Activated naive CD4-positive, alpha-beta T cell treated with anti-CD3 and anti-CD28 coated beads, Interleukin-2, amount 50 U/mL, for 72 hours (primary cell): ENCODE measurements at regions not wholly inside any gene's neighbourhood (a gene's known extent, or its start where the extent isn't known, plus 50 kb on each side); places are given as distances from the start of the nearest gene placed in this dataset.
"Not testable (repeated sequence)": the region's sequence is repeated elsewhere in the genome, so short reads cannot be mapped to it uniquely, and the experiment has no call there.

ENCODE experiments used
- ATAC-seq, 2 donors: fragments of 150-1000 bp; cut with Tn5 transposase; 2 replicates each; pipeline ENCODE4 v1.10.0; 2021; ENCODE audit warnings: mild to moderate bottlenecking in 2 of 2, moderate library complexity in 2 of 2
- DNase-seq, 2 donors: peaks; one replicate each; pipeline ENCODE4 v3.0.0; 2021 to 2022; ENCODE audit warnings: low spot score in 2 of 2
- H3K27ac Mint-ChIP-seq, 2 donors: one replicate each; pipeline ENCODE4 v1.8.0; 2022; ENCODE audit warnings: mild to moderate bottlenecking in 2 of 2, mixed read lengths in 2 of 2
- H3K36me3 Mint-ChIP-seq, 2 donors: one replicate each; pipeline ENCODE4 v1.8.0; 2022; ENCODE audit warnings: mixed read lengths in 2 of 2
- H3K9me3 Mint-ChIP-seq, 2 donors: one replicate each; pipeline ENCODE4 v1.8.0; 2022; ENCODE audit warnings: mixed read lengths in 2 of 2

DNA sequence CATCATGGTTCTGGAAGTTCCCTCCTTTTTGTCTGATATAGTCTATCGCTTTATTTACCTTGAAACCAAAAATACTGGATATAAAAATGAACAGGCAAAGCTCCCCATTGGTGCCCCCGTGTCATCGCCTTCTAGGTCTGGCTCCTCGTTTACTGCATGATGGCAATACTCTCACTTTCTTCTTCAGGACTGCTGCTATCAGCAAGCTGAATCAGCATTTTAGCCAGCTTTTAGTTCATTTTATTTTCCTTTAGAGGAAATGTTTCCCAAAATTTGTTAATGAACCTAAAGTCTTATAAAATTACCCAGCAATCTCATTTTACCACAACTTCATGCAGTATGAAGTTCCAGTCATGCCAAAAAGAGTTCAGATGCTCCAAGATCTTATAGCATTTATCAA, 80.5 kb downstream of the ZIC3 start:
- no peaks in the 10 kb centered on the region for H3K36me3 Mint-ChIP-seq
- H3K9me3 Mint-ChIP-seq = no peaks in the 10 kb centered on the region
- DNase-seq (no peak), ATAC-seq (no peak)
- H3K27ac Mint-ChIP-seq = no peak overlapping the region

DNA sequence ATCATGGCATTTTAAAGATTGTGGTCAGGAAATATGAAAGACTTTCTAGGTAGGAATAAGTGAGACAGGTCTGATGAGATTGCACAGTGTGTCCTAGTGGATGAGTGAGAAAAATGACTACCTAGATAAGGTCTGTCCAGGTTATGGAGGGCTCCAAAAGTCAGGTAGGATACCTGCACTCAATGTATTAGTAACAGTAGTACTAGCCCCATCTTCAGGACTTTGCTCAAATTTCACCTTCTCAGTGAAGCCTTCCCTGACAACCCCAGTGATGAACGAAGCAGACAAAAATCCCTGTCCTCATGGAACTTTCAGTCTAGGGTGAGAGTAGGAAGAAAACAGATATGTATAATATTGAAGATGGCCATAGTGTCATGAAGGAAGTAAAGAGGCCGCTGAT, 85.7 kb downstream of the ZIC3 start:
- no peaks in the 10 kb centered on the region for H3K36me3 Mint-ChIP-seq
- ATAC-seq (no peak), DNase-seq (no peak)
- no peaks in the 10 kb centered on the region for H3K9me3 Mint-ChIP-seq
- no peak overlapping the region for H3K27ac Mint-ChIP-seq

DNA sequence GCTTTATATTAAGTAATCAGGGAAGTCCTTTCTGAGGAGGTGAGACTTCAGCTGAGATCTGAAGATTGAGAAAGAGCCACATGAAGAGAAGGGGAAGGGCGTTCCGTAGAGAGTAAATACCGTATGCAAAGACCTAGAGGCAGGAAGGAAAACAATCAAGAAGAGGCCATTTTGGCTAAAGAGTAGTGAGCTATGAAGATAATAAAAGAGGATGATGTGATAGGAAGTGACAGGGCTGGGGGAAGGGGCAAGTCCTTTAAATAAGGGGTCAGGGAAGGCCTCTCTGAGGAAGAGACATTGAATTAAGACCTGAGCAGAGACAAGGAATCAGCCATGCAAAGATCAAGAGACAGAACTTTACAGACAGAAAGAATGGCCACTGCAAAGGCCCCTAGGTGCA, 86.2 kb downstream of the ZIC3 start:
- Mint-ChIP-seq H3K36me3 (no peaks in the 10 kb centered on the region), H3K9me3 (no peaks in the 10 kb centered on the region), H3K27ac (no peak overlapping the region)
- ATAC-seq = no peak
- DNase-seq = no peak

DNA sequence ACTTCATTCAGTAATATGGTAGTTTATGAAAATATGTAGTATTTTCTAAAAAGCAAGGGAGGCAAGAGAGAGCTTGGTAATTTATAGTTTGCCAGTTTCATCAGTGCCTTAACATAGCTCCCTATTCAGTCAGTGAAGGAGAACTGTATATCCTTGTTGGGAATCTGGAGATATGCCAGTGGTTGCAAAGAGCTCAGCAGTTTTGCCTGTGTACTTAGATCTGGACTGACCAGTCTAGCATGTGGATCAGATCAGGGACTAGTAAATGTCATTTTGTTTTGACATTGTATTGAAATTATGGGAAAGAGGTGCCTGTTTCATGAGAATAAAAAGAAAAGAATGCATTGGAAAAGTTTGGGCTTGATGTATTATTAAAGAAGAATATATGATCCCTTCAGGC, 88.6 kb downstream of the ZIC3 start:
- no peak for DNase-seq
- H3K27ac Mint-ChIP-seq = no peak overlapping the region
- H3K36me3 Mint-ChIP-seq = no peaks in the 10 kb centered on the region
- peaks cover 0 to 5% of the 10 kb centered on the region in 2 donors for H3K9me3 Mint-ChIP-seq
- ATAC-seq = no peak

DNA sequence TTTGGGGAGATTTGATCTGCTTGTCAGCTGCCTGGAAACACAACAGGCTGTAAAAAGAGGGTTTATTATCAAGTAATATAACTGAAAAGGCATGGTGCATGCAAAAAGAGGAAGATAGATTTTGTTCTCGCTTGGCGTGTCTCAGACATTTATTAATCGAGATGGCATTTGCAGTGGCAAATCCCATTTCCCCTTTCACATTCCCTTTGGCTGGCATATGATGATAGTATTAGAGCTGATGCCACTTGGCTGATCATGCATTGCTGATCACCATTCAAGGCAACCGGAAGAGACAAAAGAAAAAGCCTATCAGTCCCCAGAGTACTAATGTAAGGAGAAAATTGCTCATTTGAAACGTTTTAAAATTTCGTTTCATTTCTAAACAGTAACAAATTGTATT, 101.8 kb downstream of the ZIC3 start:
- no peak overlapping the region for H3K27ac Mint-ChIP-seq
- DNase-seq (no peak), ATAC-seq (no peak)
- peaks cover 0 to 3% of the 10 kb centered on the region in 2 donors for H3K9me3 Mint-ChIP-seq
- no peaks in the 10 kb centered on the region for H3K36me3 Mint-ChIP-seq

DNA sequence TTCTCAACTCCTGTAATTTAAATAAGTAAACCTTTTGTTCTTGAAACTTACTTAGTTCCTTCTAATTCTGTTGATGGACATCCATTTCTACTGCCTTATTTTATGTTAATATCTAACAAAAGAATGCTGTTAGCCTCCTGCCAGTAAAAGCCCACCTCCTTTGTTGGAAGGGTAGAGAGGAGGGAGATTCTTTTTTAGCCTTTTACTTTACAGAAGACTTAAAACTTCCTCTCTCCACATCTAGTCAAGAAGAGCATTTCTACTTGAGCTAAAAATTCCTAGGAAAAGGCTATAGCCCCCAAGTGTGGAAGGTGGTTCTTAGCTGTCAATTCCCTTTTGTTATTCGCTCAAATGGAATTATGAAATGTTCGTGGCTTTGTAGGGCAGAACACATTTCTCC, 118.7 kb downstream of the ZIC3 start:
- DNase-seq (no peak), ATAC-seq (no peak)
- H3K36me3 Mint-ChIP-seq = no peaks in the 10 kb centered on the region
- no peaks in the 10 kb centered on the region for H3K9me3 Mint-ChIP-seq
- H3K27ac Mint-ChIP-seq = no peak overlapping the region

DNA sequence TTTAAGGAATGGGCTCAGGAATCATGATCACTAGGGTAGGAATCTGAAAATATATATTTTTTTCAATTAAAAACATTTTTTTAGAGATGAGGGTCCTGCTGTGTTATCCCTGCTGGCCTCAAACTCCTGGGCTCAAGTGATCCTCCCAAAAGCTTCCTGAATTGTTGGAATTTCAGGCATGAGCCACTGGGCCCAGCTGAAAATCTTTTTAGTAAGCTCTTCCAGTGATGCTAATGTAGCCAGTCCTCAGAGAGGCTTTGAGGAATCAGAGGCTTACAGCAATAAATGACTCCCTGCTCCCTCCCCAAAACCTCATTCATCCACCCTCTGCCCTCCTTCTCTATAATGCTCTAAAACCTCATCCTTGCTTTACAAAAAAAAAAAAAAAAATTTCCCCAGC, 129.5 kb downstream of the ZIC3 start:
- Mint-ChIP-seq H3K27ac (no peak overlapping the region), H3K36me3 (no peaks in the 10 kb centered on the region), H3K9me3 (no peaks in the 10 kb centered on the region)
- DNase-seq (no peak), ATAC-seq (no peak)

DNA sequence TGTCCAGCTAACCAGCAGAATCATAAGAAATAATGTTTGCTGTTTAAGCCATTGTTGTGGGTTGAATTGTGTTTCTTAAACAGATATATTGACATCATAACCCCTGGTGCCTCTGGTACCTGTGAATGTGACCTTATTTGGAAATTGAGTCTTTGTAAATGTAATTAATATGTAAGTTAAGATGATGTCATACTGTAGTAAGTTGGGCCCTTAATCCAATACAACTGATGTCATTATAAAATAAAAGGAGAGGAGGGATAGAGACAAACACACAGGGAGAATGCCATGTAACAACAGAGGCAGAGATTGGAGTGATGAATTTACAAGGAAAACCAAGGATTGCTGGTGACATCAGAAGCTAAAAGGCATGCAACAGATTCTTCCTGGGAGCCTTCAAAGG, 141.4 kb downstream of the ZIC3 start:
- Mint-ChIP-seq H3K27ac (no peak overlapping the region), H3K9me3 (no peaks in the 10 kb centered on the region), H3K36me3 (no peaks in the 10 kb centered on the region)
- ATAC-seq (no peak), DNase-seq (no peak)

DNA sequence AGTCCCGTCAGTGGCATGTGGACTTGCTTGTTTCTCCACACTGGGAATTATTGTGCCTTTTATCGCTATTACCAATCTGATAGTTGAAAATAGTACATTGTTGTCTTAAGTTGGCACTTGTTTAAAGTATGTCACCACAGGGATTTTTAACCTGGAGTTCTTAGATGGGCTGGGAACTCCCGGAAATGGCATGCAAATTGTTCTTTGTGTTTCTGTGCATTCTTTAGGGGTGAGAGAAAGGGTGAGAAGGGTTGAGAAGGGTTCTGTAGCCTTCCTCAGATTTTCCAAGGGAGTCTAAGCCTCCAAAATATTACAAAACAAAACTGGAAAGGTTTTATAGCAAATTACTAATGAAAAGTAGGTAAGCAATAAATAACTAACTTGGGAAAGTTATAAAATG, 176.9 kb downstream of the ZIC3 start:
- peaks cover 0 to 3% of the 10 kb centered on the region in 2 donors for H3K9me3 Mint-ChIP-seq
- ATAC-seq (no peak), DNase-seq (no peak)
- H3K27ac Mint-ChIP-seq = no peak overlapping the region
- H3K36me3 Mint-ChIP-seq = no peaks in the 10 kb centered on the region

DNA sequence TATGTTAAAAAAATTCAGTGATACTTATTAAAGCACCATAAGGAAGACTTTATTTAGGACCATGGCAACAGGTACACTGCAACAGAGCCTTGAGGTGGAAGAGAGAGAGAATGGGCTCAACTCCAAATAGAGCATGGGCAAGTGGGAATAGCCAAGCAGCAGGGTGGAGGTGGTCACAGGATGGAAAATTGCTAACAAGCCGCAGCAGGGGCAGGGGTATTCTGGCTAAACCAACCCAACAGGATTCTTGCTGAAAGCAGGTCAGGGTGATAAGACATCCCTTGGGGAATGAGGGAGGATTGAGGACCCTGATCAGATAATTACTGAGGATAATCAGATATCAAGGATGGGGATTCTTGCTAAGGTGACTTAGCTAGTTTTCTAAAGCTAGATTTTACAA, 177.5 kb downstream of the ZIC3 start:
- Mint-ChIP-seq H3K27ac (no peak overlapping the region), H3K36me3 (no peaks in the 10 kb centered on the region), H3K9me3 (peaks cover 0 to 3% of the 10 kb centered on the region in 2 donors)
- no peak for ATAC-seq
- DNase-seq = no peak

DNA sequence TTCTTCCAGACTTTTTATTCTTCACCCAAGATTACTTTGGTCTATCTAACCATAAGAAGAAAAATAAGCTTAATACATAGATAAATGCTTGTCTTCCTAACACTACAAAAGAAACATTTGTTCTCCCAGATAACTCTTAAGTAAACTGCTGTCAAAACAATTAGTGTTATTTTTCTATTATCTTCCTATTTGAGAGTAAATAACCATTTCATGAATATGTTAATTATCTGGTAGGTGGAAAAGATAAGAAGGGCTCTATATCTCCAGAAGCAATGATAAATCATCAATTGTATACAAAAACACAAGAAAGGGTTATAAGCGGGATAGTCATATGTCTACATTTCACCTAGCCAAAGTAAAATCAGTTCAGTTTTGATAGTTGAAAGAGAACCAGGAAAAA, 180.4 kb downstream of the ZIC3 start:
- H3K36me3 Mint-ChIP-seq = no peaks in the 10 kb centered on the region
- no peak overlapping the region for H3K27ac Mint-ChIP-seq
- ATAC-seq = no peak
- no peak for DNase-seq
- no peaks in the 10 kb centered on the region for H3K9me3 Mint-ChIP-seq

DNA sequence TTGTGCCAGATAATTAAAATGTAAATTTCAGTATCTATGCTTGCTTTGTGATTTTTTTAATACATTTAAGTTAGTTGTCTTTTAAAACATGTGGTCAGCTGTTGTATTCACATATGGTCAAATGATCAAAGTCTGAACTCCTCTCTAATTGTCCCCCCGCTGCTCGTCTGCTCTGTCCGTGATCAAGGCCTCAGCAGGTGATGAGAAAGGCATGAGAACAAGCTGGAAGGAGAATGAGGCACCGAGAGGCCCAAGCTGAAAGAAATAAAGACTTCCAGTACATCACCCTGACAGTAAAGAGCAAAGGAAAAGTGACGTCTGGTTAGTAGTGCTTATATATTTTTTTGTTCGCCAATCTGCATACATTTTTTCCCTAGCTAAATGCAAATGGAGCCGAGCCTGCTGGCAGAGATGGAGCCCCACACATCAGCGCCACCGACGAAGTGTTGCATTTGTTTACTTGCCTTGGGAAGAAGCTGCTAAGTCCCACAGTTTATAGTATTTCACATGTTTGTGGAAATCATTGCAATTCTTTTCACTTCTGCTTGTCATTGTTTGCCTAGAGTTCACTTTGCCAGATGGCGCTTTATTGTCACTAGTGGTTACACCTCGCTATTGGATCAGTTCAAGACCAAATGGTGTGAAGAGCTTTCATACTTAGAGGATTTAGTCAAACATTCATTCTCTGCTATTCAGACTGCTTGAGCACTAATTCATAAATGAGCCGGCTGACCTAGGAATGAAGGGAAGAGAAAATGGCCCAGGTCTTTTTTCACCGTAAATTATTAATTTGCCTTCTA, 181.5 kb downstream of the ZIC3 start:
- no peak for ATAC-seq
- H3K36me3 Mint-ChIP-seq = no peaks in the 10 kb centered on the region

DNA sequence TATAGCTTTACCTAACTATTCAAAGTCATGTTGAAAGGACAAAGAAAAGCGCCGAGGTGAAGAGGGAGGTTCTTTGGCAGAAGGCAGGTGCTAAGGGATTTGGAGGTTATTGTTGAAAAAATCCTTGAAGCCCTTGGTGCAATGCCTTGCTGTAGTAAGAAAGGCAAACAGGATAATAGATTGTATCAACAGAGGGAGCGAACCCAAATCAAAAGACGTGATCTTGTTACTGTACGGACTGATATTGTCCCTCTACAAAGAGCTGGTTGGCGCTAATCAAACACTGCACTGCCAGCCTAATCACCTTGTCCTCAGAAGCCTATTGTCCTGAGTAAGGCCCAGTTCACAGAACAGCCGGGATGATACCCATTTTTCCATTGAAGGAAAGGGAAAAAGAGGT, 182.9 kb downstream of the ZIC3 start:
- ATAC-seq (no peak), DNase-seq (no peak)
- no peaks in the 10 kb centered on the region for H3K9me3 Mint-ChIP-seq
- H3K36me3 Mint-ChIP-seq = no peaks in the 10 kb centered on the region
- no peak overlapping the region for H3K27ac Mint-ChIP-seq

More for the DNA sequence above, 181.5 kb downstream of the ZIC3 start:
- DNase-seq = no peak
- H3K27ac Mint-ChIP-seq = no peak overlapping the region
- H3K9me3 Mint-ChIP-seq = no peaks in the 10 kb centered on the region

DNA sequence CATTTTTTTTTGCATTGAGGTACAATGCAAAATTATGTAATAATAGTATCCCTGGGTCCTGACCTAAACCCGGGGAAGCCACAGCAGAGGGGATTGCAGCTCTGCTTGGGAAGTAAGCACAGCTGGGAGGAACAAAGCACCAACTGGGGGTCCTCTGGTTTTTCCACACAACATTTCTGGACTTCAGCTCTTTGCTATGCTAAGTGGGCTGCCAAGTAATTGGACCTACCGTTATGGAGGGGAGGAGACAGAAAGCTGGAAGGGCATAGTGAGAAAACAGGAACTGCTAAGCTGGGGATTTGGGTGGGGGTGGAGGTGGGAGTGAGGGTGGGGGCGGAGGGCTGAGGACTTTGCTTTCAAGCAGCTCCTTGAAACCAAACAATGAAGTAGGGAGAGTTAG, 183.3 kb downstream of the ZIC3 start:
- no peaks in the 10 kb centered on the region for H3K36me3 Mint-ChIP-seq
- DNase-seq = no peak
- H3K27ac Mint-ChIP-seq = no peak overlapping the region
- H3K9me3 Mint-ChIP-seq = no peaks in the 10 kb centered on the region
- no peak for ATAC-seq

DNA sequence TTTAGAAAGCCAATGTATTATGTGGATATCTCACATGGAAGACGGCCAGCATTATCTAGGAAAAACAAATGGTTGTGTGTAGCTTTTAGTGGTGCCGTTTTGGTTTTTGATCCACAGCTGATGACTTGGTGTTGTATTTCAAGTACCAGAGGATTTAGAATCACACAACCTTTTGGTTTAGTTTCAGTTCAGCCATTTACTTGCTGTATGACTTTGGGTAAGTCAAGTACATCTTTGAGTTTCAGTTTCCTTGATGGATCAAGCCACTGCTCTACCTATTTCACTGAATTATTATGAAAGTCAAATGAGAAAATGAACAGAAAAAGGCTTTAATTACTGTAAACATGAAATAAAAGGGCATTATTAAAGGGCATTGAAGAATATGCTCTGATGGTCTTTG, 205.6 kb downstream of the ZIC3 start:
- no peak overlapping the region for H3K27ac Mint-ChIP-seq
- no peak for ATAC-seq

DNA sequence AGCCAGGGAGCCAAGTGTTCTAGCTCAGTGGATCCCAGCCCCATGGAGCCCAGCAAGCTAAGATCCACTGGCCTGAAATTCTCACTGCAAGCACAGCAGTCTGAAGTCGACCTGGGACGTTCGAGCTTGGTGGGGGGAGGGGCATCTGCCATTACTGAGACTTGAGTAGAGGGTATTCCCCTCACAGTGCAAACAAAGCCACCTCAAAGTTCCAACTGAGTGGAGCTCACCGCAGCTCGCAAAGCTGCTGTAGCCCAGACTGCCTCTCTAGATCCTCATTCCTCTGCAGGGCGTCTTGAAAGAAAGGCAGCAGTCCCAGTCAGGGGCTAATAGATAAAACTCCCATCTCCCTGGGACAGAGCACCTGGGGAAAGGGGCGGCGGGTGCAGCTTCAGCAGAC, 226.3 kb downstream of the ZIC3 start:
- no peaks in the 10 kb centered on the region for H3K36me3 Mint-ChIP-seq
- no peak for DNase-seq
- no peak for ATAC-seq
- H3K27ac Mint-ChIP-seq = no peak overlapping the region
- H3K9me3 Mint-ChIP-seq = no peaks in the 10 kb centered on the region

More for the DNA sequence above, 205.6 kb downstream of the ZIC3 start:
- Mint-ChIP-seq H3K36me3 (no peaks in the 10 kb centered on the region), H3K9me3 (peaks cover 0 to 3% of the 10 kb centered on the region in 2 donors)
- no peak for DNase-seq

DNA sequence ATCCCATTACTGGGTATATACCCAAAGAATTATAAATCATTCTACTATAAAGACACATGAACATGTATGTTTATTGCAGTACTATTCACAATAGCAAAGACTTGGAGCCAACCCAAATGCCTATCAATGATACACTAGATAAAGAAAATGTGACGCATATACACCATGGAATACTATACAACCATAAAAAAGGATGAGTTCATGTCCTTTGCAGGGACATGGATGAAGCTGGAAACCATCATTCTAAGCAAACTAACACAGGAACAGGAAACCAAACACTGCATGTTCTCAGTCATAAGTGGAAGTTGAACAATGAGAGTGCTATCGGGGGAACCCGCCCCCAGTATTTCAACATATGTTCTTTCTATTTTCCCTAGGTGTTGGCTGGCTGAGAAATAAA, 232.0 kb downstream of the ZIC3 start:
- not testable (repeated sequence) for H3K27ac Mint-ChIP-seq, DNase-seq, H3K9me3 Mint-ChIP-seq, H3K36me3 Mint-ChIP-seq, ATAC-seq

DNA sequence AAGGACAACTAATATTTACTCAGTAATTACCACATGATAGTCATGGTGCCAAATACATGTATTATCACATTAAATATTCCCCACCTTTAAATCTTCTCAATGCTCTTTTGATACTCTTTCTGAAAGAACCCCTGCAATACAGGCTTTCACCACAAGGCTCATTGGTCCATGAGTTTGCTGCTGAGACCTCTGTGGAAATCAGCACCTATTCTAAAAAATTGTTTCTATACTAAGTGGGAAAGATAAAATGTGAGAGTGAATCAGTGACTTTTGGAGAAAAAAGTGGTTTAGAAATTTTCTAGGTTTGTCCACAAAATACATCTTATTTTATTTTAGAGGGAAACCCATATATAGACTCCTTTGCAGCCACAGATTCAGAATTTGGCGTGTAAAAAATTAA, 257.3 kb downstream of the ZIC3 start:
- no peak for ATAC-seq
- H3K36me3 Mint-ChIP-seq = no peaks in the 10 kb centered on the region
- DNase-seq = no peak
- no peak overlapping the region for H3K27ac Mint-ChIP-seq
- no peaks in the 10 kb centered on the region for H3K9me3 Mint-ChIP-seq

DNA sequence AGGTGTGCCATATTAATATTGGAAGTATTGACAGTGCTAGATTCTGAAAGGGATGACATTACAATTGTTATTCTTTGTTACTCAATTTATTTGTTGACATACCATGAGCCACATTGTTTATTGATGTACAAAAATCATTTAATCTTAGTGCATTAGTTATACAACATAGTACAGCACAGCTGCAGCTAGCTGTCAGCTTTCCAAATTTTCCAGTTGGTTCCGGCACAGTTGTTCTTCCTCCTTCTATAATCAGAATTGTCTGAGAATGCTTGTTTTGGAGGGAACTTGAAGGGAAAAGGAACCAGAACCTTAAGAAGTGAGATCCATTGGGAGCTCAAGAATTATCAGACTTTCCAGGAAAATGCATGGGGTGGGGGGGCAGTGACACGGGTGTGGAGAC, 281.4 kb downstream of the ZIC3 start:
- Mint-ChIP-seq H3K9me3 (no peaks in the 10 kb centered on the region), H3K27ac (no peak overlapping the region), H3K36me3 (no peaks in the 10 kb centered on the region)
- no peak for ATAC-seq
- no peak for DNase-seq
